ENCODE measurements at regions not wholly inside any gene's neighbourhood (a gene's known extent, or its start where the extent isn't known, plus 50 kb on each side); places are given as distances from the start of the nearest gene placed in this dataset.

DNA sequence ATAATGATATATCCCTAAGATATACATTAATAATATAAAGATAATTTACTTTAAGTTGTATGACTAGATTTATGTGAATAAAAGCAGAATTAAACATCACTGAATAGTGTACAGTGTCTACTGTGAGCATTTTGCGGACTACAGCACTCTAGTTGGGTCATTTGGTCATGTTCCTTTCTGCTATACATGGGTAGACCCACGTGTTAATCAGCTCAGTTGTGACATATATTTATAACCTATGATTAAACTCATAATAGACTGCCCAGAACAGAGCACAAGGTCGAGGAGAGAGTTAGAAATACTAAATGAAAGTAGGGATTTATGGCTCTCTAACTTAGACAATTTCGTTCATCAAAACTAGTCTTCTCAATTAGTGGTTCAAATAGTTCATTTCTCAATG is 852.7 kb downstream of the EPHA7 start:
- TF ChIP-seq, protein P1, sequence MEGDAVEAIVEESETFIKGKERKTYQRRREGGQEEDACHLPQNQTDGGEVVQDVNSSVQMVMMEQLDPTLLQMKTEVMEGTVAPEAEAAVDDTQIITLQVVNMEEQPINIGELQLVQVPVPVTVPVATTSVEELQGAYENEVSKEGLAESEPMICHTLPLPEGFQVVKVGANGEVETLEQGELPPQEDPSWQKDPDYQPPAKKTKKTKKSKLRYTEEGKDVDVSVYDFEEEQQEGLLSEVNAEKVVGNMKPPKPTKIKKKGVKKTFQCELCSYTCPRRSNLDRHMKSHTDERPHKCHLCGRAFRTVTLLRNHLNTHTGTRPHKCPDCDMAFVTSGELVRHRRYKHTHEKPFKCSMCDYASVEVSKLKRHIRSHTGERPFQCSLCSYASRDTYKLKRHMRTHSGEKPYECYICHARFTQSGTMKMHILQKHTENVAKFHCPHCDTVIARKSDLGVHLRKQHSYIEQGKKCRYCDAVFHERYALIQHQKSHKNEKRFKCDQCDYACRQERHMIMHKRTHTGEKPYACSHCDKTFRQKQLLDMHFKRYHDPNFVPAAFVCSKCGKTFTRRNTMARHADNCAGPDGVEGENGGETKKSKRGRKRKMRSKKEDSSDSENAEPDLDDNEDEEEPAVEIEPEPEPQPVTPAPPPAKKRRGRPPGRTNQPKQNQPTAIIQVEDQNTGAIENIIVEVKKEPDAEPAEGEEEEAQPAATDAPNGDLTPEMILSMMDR (IDR thresholded peaks at IDR 0.05): no peak
- no peaks in the 10 kb centered on the region for H3K9me3 ChIP-seq
- no peaks in the 10 kb centered on the region for H3K4me1 ChIP-seq
- H3K27ac ChIP-seq: no peak overlapping the region
- intact Hi-C loops (cut with DNase I; ENCODE audit: low total_unique reads): no loop called here
- no peak for DNase-seq
- H3K4me3 ChIP-seq: no peak overlapping the region
- H3K36me3 ChIP-seq: no peaks in the 10 kb centered on the region
- no peaks in the 10 kb centered on the region for H3K27me3 ChIP-seq

DNA sequence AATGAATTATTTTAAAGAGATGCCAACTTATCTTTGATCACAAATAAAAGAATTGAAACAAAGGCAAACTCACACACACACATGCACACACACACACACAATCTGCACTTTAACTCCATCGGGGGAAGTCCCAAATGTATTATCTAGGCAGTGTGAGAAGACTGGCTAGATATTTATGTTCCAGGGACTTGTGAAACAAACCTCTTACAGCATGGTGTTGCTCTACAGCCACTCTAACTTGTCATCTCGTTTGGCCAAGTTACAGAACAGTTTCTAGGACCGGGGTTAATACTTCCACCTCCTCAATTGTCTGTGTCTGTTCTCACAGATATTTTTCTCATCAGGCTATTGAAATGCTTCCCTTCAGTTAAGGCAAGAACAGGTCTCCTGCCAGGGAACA is 855.0 kb downstream of the EPHA7 start:
- Histone ChIP-seq H3K27me3 (no peaks in the 10 kb centered on the region), H3K27ac (no peak overlapping the region), H3K9me3 (no peaks in the 10 kb centered on the region), H3K4me3 (no peak overlapping the region), H3K36me3 (no peaks in the 10 kb centered on the region), H3K4me1 (no peaks in the 10 kb centered on the region)
- no peak for DNase-seq
- TF ChIP-seq, protein P1 (IDR thresholded peaks at IDR 0.05): no peak
- intact Hi-C loops (cut with DNase I; ENCODE audit: low total_unique reads): no loop called here

DNA sequence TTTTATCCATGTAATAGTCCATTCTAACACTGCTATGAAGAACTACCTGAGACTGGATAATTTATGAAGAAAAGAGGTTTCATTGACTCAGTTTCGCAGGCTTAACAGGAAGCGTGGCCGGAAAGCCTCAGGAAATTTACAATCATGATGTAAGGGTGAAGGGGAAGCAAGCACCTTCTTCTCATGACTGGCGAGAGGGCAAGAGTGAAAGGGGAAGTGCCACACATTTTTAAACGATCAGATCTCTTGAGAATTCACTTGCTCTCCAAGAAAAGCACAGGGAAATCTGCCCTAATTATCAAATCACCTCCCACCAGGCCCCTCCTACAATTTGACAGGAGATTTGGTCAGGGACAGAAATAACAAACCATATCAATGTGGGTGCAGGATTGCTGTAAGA is 859.7 kb downstream of the EPHA7 start:
- H3K4me3 ChIP-seq: no peak overlapping the region
- H3K27me3 ChIP-seq: no peaks in the 10 kb centered on the region
- TF ChIP-seq, protein P1 (IDR thresholded peaks at IDR 0.05): no peak
- H3K9me3 ChIP-seq: no peaks in the 10 kb centered on the region
- no peak for DNase-seq
- no peaks in the 10 kb centered on the region for H3K36me3 ChIP-seq
- H3K27ac ChIP-seq: no peak overlapping the region
- intact Hi-C loops (cut with DNase I; ENCODE audit: low total_unique reads): no loop called here
- H3K4me1 ChIP-seq: no peaks in the 10 kb centered on the region

DNA sequence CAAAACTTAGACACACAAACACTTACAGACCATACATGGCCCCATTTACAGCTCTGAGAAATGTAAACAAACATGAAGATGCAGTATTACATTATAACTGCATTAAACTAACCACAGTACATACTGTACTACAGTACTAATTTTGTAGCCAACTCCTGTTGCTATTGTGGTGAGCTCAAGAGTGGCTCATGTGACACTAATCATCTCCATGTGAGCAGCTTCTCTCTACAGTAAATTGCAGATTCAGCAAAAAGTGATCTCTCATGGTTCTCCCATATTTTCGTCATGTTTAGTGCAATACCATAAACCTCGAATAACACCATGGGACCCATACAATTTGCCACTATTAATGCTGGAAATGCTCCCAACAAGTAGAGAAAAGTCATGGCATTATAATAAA is 860.4 kb downstream of the EPHA7 start:
- Histone ChIP-seq H3K4me3 (no peak overlapping the region), H3K4me1 (no peaks in the 10 kb centered on the region), H3K36me3 (no peaks in the 10 kb centered on the region), H3K27ac (no peak overlapping the region), H3K27me3 (no peaks in the 10 kb centered on the region), H3K9me3 (no peaks in the 10 kb centered on the region)
- no peak for DNase-seq
- intact Hi-C loops (cut with DNase I; ENCODE audit: low total_unique reads): no loop called here
- TF ChIP-seq, protein P1 (IDR thresholded peaks at IDR 0.05): no peak

DNA sequence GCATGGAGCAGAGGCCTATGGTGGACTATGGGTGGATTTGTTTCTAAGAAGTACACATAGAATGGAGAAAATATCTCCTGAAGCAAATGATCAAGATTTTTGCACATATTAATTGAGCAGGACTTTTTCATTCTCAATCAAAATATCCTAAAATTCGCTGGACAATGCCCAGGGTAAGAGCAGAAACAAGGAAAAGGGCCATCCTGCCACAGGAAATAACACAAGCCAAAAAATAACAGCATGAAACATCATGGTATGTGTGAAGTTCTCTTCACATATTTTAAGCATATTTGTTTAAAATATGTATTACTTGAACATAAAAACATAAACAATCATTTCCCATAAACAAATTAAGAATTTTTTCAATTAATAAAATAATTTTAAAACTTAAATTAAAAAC is 868.9 kb downstream of the EPHA7 start:
- no peak for DNase-seq
- Histone ChIP-seq H3K9me3 (no peaks in the 10 kb centered on the region), H3K4me1 (no peaks in the 10 kb centered on the region), H3K27me3 (no peaks in the 10 kb centered on the region), H3K4me3 (no peak overlapping the region), H3K27ac (no peak overlapping the region), H3K36me3 (no peaks in the 10 kb centered on the region)
- intact Hi-C loops (cut with DNase I; ENCODE audit: low total_unique reads): no loop called here
- TF ChIP-seq, protein P1 (IDR thresholded peaks at IDR 0.05): no peak

DNA sequence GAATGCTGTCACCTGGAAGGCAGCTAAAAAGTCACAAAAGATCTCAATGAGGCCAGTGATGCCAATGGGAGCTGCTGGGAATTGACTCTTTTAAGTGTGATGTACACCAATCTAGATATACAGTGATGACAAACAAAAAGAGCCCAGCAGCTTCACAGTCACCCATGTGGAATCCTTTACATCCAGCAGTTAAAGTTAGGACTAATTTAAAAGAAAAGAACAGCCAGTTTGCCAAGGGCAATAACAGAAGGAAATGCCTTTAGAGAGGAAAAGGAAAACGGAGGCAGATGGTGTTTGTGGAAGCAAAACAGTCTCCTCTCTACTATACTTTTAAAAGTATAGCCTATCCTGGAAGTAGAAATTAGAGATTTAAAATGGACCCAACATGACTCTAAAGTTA is 873.5 kb downstream of the EPHA7 start:
- no peaks in the 10 kb centered on the region for H3K27me3 ChIP-seq
- H3K36me3 ChIP-seq: no peaks in the 10 kb centered on the region
- intact Hi-C loops (cut with DNase I; ENCODE audit: low total_unique reads): no loop called here
- H3K27ac ChIP-seq: no peak overlapping the region
- no peaks in the 10 kb centered on the region for H3K9me3 ChIP-seq
- no peak for DNase-seq
- TF ChIP-seq, protein P1 (IDR thresholded peaks at IDR 0.05): no peak
- H3K4me1 ChIP-seq: no peaks in the 10 kb centered on the region
- H3K4me3 ChIP-seq: no peak overlapping the region
